Neural cell (in vitro differentiated cells): ENCODE measurements at regions not wholly inside any gene's neighbourhood (a gene's known extent, or its start where the extent isn't known, plus 50 kb on each side); places are given as distances from the start of the nearest gene placed in this dataset.

ENCODE experiments used
- EP300 ChIP-seq: fragments of 450-650 bp; conservative IDR thresholded peaks from 2 replicates; pipeline ENCODE4 v1.6.1; 2014; ENCODE audit warnings: antibody characterized with exemption, mild to moderate bottlenecking, moderate library complexity; ENCODE audit not compliant: poor library complexity, severe bottlenecking
- EZH2 ChIP-seq: fragments of 200-600, 300-800 bp; shearing (Covaris generic), sonication (generic); IDR thresholded peaks from 2 replicates; pipeline ENCODE4 v1.6.1; 2014; ENCODE audit warnings: antibody characterized with exemption, low read length, borderline replicate concordance, mild to moderate bottlenecking; ENCODE audit not compliant: insufficient read depth, poor library complexity, severe bottlenecking
- MXI1 ChIP-seq: fragments of 450-650 bp; conservative IDR thresholded peaks from 2 replicates; pipeline ENCODE4 v1.6.1; 2014; ENCODE audit warnings: antibody characterized with exemption, mild to moderate bottlenecking; ENCODE audit not compliant: poor library complexity, severe bottlenecking
- POLR2AphosphoS5 ChIP-seq: IDR thresholded peaks from 2 replicates; pipeline ENCODE4 v1.6.1; 2012
- RAD21 ChIP-seq: fragments of 450-650 bp; conservative IDR thresholded peaks from 2 replicates; pipeline ENCODE4 v1.6.1; 2014; ENCODE audit warnings: antibody characterized with exemption, mild to moderate bottlenecking, moderate library complexity
- TAF1 ChIP-seq: IDR thresholded peaks from 2 replicates; pipeline ENCODE4 v1.6.1; 2012; ENCODE audit warnings: low read depth
- TF ChIP-seq, protein P1 (sequence below): fragments of 450-650 bp; IDR thresholded peaks from 2 replicates; pipeline ENCODE4 v1.5.1; 2014; ENCODE audit warnings: antibody characterized with exemption, mild to moderate bottlenecking, moderate library complexity; ENCODE audit not compliant: poor library complexity, severe bottlenecking
- TF ChIP-seq, protein P2 (sequence below): IDR thresholded peaks from 2 replicates; pipeline ENCODE4 v1.6.1; 2012; ENCODE audit warnings: borderline replicate concordance

DNA sequence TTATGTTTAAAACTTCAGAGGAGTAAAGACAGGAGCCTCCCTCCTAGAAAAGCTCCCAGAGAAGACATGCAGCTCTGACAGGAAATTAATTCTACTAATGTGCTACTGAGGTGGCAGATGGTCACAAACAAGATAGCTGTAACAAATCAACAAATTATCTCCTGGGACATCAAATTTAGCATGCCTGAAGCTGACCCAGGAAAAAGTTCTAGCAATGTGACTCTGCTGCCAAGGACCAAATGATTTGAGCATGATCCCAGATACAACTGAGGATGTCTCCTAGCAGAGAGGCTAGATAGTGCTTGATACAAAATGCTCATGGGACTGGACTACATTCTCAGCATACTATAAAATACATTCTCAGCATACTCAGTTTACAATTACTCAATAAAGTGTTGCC lies 413.5 kb upstream of the SMC2 start:
- no peak for TF ChIP-seq RAD21
- TF ChIP-seq, protein P1, sequence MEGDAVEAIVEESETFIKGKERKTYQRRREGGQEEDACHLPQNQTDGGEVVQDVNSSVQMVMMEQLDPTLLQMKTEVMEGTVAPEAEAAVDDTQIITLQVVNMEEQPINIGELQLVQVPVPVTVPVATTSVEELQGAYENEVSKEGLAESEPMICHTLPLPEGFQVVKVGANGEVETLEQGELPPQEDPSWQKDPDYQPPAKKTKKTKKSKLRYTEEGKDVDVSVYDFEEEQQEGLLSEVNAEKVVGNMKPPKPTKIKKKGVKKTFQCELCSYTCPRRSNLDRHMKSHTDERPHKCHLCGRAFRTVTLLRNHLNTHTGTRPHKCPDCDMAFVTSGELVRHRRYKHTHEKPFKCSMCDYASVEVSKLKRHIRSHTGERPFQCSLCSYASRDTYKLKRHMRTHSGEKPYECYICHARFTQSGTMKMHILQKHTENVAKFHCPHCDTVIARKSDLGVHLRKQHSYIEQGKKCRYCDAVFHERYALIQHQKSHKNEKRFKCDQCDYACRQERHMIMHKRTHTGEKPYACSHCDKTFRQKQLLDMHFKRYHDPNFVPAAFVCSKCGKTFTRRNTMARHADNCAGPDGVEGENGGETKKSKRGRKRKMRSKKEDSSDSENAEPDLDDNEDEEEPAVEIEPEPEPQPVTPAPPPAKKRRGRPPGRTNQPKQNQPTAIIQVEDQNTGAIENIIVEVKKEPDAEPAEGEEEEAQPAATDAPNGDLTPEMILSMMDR: no peak
- TF ChIP-seq EZH2: no peak
- TF ChIP-seq, protein P2, sequence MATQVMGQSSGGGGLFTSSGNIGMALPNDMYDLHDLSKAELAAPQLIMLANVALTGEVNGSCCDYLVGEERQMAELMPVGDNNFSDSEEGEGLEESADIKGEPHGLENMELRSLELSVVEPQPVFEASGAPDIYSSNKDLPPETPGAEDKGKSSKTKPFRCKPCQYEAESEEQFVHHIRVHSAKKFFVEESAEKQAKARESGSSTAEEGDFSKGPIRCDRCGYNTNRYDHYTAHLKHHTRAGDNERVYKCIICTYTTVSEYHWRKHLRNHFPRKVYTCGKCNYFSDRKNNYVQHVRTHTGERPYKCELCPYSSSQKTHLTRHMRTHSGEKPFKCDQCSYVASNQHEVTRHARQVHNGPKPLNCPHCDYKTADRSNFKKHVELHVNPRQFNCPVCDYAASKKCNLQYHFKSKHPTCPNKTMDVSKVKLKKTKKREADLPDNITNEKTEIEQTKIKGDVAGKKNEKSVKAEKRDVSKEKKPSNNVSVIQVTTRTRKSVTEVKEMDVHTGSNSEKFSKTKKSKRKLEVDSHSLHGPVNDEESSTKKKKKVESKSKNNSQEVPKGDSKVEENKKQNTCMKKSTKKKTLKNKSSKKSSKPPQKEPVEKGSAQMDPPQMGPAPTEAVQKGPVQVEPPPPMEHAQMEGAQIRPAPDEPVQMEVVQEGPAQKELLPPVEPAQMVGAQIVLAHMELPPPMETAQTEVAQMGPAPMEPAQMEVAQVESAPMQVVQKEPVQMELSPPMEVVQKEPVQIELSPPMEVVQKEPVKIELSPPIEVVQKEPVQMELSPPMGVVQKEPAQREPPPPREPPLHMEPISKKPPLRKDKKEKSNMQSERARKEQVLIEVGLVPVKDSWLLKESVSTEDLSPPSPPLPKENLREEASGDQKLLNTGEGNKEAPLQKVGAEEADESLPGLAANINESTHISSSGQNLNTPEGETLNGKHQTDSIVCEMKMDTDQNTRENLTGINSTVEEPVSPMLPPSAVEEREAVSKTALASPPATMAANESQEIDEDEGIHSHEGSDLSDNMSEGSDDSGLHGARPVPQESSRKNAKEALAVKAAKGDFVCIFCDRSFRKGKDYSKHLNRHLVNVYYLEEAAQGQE: no peak
- TF ChIP-seq POLR2AphosphoS5: no peak
- TF ChIP-seq EP300: no peak
- TF ChIP-seq MXI1: no peak
- TF ChIP-seq TAF1: no peak
